ENCODE measurements at regions not wholly inside any gene's neighbourhood (a gene's known extent, or its start where the extent isn't known, plus 50 kb on each side); places are given as distances from the start of the nearest gene placed in this dataset.

- DNase-seq, result no peak
Measured at GRCh38 chr9:89775641-89776040, 170.8 kb downstream of the GADD45G start.

GRCh38 chr9:89776795-89777525, 172.1 kb downstream of the GADD45G start:
- no peak for DNase-seq

GRCh38 chr9:89777544-89777943, 172.7 kb downstream of the GADD45G start:
- DNase-seq, result no peak

- no peak for DNase-seq
Measured at GRCh38 chr9:89778100-89779090, 173.6 kb downstream of the GADD45G start.

GRCh38 chr9:89779405-89780203, 174.8 kb downstream of the GADD45G start:
- no peak for DNase-seq

GRCh38 chr9:89780959-89781358, 176.1 kb downstream of the GADD45G start:
- no peak for DNase-seq

- no peak for DNase-seq
Measured at GRCh38 chr9:89781838-89782540, 177.2 kb downstream of the GADD45G start.

- DNase-seq, result no peak
Measured at GRCh38 chr9:89786655-89787054, 181.8 kb downstream of the GADD45G start.

- DNase-seq, result no peak
Measured at GRCh38 chr9:89787595-89787994, 182.8 kb downstream of the GADD45G start.

- no peak for DNase-seq
Measured at GRCh38 chr9:89788434-89788833, 183.6 kb downstream of the GADD45G start.

- DNase-seq, result no peak
Measured at GRCh38 chr9:89789922-89790510, 185.2 kb downstream of the GADD45G start.

GRCh38 chr9:89790542-89791109, 185.8 kb downstream of the GADD45G start:
- DNase-seq, result no peak

GRCh38 chr9:89791754-89792153, 186.9 kb downstream of the GADD45G start:
- DNase-seq, result no peak

GRCh38 chr9:89792189-89793123, 187.6 kb downstream of the GADD45G start:
- DNase-seq, result no peak

- no peak for DNase-seq
Measured at GRCh38 chr9:89793124-89793495, 188.3 kb downstream of the GADD45G start.

- DNase-seq, result no peak
Measured at GRCh38 chr9:89793551-89793950, 188.7 kb downstream of the GADD45G start.

GRCh38 chr9:89794918-89795317, 190.1 kb downstream of the GADD45G start:
- DNase-seq, result no peak

- no peak for DNase-seq
Measured at GRCh38 chr9:89795538-89796195, 190.9 kb downstream of the GADD45G start.

- DNase-seq, result no peak
Measured at GRCh38 chr9:89796606-89797005, 191.8 kb downstream of the GADD45G start.

GRCh38 chr9:89797255-89797654, 192.4 kb downstream of the GADD45G start:
- no peak for DNase-seq
